HG03460 (cell line): ENCODE measurements at regions not wholly inside any gene's neighbourhood (a gene's known extent, or its start where the extent isn't known, plus 50 kb on each side); places are given as distances from the start of the nearest gene placed in this dataset.

Experiments
- ATAC-seq: cut with Tn5 transposase; IDR thresholded peaks from one replicate; pipeline ENCODE4 v1.9.1; 2021; ENCODE audit not compliant: unreplicated experiment

DNA sequence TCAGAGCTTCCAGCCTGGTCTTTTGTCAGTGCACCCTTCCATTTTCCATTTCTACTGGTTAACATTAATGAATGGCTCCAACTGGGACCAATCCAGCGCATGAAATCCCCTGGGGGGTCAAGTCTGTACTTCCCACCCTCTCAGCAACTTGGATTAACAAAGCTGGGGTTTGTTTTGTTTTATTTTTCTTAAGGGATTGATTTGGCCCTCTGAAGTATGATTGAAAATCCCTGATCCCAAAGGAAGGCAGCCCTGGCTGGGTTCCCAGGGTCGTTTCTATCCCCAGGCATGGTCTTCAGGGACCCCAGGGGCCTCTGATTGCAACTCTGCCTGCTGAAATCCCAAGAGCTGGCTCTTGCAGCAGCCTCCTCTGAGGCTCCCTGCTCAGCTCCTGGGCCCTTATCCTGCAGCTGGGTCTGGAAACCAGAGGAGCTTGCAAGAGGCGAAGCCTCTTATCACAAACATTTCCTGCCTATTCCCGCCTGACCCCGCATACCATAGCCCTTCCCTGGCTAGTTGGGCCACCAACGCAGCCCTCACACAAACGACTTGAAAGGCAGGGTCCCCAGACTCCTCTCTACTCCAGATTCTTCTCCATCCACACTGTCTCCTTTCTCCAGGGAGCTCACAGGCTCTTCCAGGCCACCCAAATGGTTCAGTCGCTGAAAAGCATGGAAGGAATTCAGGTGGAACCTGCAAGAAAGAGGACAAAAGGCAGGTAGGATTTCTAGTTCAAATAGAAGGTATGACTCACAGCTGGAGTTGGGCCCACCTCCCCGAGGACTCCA is 109.7 kb upstream of the PKDCC start:
- ATAC-seq = no peak

DNA sequence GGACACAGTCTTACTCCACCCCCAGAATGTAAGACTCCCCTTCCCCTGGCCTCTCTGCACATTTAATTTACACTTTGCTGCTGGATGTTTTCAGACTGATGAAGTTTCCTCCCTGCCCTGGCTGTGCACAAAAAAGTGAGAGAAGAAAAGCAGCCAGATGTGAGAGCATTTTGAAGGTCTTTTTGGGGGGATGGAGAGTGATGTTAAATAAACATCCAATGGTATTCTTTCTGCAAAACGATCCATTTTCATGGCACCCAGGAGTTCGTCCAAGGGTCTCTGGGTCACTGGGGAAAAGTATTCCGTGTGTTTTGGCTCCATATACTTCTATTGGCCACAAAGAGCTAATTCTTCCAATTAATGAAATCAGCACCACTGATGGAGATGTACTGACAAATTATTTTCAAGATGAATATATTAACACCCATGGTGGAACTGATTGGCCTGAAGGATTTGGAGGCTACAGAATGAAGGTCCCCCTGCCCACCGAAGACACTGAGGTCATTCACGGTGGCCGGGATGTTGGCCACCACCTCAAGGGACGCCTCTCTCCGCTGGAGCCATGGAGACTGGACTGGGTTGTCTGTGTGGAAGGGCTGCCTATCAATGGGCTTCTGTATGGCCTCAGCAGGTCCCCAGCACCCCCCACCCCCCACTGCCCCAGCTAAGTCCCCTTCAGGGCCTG is 107.6 kb upstream of the PKDCC start:
- no peak for ATAC-seq

- ATAC-seq = no peak
Observed at GRCh38 chr2:41940745-41941063, 107.1 kb upstream of the PKDCC start.

GRCh38 chr2:41941831-41942230 is 106.0 kb upstream of the PKDCC start:
- no peak for ATAC-seq

DNA sequence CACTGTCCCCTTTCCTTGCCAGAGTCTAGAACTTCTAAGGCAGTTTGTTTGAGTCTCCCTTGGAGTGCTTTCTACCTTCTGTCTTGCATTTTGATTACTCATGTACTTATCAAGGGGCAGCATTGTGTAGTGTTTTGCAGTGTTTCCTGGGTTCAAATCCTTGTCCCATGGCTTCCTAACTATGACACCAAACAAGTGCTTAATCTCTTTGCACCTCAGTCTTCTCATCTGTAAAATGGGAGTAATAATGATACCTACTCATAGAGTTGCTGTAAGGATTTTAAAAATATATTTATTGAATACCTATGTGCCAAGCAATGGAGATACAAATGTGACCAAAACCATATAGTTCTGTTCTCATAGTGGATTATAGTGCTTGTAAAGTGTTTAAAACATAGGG is 105.5 kb upstream of the PKDCC start:
- no peak for ATAC-seq

DNA sequence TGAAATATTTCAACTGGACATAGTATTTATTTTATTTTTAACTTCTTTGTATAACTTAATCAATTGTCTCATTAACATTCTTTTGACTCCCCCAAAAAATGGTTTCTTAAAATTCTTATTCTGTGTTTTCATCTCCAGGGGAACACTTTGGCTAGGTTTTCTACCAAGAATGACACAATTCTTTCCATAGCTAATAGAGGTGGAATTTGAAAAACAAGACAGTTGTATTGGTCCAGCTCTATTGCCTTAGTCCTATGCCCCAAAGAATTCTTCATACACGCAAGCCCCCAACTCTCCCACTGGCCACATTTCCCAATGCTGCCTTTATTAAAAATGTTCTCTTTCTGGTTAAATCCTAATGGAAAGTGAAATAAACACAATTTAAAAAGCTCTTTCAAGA is 104.7 kb upstream of the PKDCC start:
- ATAC-seq = no peak

DNA sequence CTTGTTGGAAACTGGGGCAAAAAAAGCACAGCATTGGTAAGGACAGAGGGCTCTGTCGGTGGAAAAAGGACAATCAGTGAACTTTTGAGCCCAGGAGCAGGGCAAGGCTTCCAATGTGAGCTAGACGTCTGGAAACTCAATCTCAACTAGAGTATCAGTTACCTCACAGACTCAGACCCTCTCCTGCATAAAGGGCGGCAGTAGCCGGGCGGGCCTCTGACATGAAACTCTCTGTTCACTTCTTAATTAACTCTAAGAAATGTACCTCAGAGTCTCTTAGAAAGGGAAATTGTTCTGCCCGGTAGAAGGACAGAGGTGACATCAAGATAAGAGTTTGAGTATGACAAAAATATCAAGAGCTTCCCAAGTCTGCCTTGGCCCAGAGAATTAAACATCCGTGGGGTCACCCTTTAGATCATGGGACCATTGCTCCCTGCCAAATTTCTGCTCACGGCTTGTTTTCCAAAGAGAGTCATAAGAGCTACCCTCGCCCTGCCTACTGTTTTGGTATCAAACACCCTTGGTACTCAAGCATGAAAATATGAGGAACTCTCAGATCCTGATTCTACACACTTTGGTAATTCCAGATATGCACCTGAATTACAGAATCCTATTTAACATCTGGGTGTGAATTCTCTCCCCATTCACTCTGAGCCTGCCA is 103.5 kb upstream of the PKDCC start:
- no peak for ATAC-seq

- no peak for ATAC-seq
Observed at GRCh38 chr2:41947701-41948396, 100.0 kb upstream of the PKDCC start.

DNA sequence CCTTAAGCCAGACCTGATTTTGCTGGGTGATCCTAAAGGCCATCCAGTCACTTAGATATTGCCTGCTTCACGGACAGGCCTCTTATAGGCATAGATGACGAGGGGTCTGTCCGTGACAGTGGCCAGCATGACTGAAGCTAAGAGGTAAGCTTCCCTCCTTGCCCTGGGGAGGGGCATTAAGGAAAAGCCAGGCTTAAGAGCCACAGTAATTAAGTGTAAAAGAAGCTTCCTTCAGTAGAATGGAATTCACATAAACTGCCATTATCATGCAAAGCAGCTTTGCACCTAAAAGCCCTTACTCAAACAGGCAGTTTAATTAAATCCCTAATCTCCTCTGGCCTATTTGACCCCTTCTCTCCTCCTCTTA is 99.4 kb upstream of the PKDCC start:
- ATAC-seq = no peak

DNA sequence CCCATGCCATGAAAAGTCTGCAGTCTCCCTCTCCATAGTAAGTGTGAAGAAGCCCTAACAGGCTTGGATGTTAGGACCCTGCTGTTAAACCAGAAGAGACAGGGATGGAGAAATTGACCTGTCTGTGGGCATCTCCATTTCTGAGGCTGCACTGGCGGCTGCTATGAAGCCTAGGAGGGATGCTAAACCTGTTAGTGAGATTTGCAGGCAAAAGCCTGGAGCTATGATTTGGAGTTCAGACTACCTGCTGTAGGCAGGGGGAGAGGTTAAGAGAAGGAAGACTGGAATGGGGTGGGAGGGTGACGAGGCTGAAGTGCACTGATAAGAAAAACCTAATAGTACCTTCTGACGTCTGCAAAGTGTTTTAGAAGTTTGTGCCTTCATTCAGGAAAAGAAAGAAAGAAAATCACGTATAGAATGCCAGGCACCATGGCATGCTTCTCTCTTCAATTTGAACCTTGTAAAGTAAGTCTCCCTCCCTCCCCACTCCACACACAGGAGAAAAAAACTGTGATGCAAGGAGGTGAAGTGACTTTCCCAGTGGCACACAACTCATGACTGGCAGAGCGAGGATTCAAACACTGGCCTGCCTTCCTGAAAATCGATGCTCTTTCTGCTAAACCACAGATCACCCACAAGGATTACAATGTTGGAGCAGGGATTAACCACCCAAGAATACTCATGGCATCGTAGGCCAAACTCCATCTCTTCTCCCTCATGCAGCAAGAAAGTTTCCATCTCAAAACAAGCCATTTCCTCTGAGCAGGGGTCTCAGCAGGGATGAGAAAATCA is 98.5 kb upstream of the PKDCC start:
- ATAC-seq = no peak

DNA sequence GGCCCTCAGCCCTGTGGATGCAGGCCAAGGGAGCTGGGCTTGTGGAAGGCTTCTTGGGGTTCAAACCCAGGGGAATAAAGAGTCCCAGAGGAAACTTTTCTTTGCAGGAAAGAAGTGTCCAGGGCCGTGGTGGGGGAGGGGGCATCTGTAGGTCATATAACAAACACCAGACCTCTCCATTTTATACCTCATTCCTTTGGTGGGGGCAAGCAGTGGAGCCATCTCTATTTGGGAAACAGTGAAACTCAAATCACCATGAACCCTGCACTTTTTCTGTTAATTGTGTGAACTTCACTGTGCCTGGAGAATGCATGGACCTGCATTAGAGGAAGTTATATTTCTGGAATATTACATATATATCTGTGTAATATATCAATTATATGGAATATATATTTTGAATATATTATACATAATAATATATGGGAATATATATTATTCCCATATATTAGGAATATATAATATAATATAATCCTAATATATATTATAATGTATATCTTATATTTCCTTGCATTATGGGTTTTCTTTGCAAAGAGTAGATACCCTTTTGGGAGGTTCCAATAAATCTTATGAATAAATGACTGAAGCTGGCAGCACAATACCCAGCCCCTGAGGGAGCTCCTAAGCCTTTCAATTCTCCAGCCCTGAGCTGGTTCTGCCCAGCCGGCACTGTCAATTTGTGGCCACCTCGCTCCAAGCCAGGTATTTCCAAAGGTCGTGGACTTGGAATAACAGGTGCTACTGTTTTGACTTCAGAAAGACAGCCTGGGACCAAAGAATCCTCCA is 97.7 kb upstream of the PKDCC start:
- no peak for ATAC-seq

GRCh38 chr2:41950666-41950960 is 97.2 kb upstream of the PKDCC start:
- no peak for ATAC-seq

DNA sequence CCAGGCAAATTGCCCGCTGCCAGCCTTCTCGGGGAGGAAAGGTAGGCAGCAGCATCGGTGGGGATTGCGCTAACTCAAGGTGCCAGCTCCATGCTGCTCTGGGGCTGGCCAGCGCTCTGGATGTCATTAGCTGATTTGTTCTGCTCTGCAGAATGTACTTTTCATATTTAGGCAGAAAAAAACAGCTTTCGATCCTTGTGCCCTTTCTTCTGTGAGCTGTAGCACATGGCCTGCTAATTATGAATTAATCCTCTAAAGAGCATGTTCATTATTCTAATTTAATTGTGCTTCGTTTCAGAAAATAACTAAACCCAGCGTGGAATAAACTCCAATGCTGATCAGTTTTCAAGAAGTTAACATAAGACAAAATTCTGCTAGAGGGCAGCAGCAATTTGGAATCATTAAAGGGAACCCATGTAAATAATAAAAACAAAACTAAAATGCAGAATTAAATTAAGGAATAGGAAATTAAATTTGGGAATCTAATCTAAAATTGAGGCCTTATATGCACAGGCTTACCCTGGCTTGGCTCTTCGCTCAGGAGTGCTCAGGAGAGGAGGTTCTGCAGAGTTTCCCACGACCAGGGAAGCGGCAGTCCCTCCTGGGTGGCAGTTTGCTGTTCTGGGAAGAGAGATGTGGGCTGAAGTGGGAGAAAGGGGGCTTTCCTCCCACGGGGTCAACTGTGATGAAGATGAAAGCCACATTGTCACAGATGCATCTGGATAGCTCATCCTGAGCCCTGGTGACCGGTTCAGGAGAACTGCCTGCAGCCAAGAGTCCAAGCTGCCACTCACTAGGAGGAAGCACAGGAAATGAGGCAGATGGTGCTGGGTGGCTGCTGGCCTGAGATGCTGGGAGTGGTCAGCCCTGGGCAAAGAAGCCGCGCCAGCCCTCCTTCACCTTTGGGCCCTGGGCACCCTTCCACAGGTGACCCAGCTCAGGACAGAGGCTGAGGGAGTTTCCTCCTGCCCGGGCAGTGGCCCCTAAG is 93.2 kb upstream of the PKDCC start:
- no peak for ATAC-seq

- peak; percentile 44 for ATAC-seq
Observed at GRCh38 chr2:41955316-41956043, 92.3 kb upstream of the PKDCC start.

DNA sequence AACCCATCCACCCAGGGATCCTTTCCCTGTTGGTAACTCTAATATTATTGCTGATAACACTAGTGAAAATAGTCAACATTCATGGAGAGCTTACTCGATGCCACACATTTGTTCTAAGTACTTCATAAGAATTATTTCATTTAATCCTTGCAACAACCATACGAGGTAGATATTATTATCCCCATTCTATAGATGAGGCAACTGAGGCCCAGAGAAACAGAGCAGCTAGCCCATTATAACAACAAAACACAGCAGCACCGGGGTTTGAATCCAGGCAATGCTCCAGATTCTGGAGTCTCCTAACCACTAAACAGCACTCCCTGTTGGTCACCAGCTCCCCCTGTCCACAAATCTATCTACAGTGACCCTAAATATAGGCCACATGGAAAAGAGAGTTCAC is 90.4 kb upstream of the PKDCC start:
- ATAC-seq = no peak

DNA sequence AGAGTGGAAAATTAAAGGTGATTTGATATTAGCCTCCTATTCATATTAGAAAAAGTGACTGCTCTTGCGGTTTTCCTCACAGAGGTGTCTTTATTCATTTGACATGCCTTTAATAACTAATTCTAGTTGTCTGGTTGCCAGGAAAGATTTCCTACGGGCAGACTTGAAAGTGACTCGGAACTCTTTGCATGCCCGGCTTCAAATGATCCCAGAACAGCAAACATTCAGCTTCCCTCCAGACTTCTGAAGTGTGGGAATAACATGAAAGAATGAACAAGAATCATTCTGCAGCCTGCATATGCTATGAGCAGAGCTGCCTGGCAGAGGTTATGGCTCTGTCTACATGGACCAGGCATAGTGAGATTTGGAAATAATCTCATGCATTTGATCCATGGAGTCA is 89.6 kb upstream of the PKDCC start:
- ATAC-seq = no peak

- ATAC-seq = no peak
Observed at GRCh38 chr2:41958775-41959174, 89.0 kb upstream of the PKDCC start.

GRCh38 chr2:41959760-41960159 is 88.1 kb upstream of the PKDCC start:
- no peak for ATAC-seq
